Fibroblast of mammary gland (primary cell): ENCODE measurements at regions not wholly inside any gene's neighbourhood (a gene's known extent, or its start where the extent isn't known, plus 50 kb on each side); places are given as distances from the start of the nearest gene placed in this dataset.

Source experiments
- DNase-seq: peaks from one replicate; pipeline ENCODE4 v3.0.0-alpha.2; 2010; ENCODE audit warnings: low read depth
- H3K4me3 ChIP-seq: 2 replicates; pipeline ENCODE4 v1.5.1; 2011; ENCODE audit warnings: low read depth, mild to moderate bottlenecking, low read length, moderate library complexity; ENCODE audit not compliant: control insufficient read depth
- TF ChIP-seq, protein P1 (sequence below): conservative IDR thresholded peaks from 2 replicates; pipeline ENCODE4 v1.5.1; 2011; ENCODE audit warnings: low read depth, low read length, inconsistent platforms; ENCODE audit not compliant: control insufficient read depth, insufficient read depth

DNA sequence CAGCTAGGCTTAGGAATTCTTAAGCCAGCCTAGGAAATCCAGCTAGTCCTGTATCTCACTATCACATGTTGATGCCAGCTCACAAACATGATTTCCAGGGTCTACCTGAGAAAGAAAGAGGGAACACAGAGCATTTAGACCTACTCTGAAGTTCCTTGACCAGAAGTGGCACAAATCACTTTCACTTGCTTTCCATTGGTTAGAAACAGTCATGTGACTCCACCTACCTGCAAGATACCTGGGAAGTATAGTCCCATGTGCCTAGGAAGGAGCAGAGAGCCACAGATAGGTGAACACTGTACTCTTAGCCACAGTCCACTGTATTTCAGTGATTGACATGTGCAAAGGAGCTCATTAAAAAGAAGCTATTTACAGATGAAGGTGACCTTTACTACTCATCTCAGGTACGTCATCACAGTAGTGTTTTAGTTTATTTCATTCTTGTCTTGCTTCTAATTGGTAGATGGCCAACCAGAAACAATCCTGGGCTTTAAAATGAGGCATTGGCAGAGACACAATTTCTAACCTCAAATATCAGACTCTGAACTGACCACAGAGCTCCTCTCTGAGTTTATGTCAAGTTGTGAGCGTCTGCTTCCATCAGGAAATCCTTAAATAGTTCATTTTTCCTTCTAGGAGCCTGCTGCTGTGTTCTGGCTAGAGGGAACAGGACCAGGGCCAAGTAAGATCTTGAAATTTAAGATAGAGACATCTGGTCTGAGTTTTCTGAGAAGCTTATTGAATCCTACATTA, 340.7 kb downstream of the TLE4 start:
- peak; percentile 2 for DNase-seq
- TF ChIP-seq, protein P1, sequence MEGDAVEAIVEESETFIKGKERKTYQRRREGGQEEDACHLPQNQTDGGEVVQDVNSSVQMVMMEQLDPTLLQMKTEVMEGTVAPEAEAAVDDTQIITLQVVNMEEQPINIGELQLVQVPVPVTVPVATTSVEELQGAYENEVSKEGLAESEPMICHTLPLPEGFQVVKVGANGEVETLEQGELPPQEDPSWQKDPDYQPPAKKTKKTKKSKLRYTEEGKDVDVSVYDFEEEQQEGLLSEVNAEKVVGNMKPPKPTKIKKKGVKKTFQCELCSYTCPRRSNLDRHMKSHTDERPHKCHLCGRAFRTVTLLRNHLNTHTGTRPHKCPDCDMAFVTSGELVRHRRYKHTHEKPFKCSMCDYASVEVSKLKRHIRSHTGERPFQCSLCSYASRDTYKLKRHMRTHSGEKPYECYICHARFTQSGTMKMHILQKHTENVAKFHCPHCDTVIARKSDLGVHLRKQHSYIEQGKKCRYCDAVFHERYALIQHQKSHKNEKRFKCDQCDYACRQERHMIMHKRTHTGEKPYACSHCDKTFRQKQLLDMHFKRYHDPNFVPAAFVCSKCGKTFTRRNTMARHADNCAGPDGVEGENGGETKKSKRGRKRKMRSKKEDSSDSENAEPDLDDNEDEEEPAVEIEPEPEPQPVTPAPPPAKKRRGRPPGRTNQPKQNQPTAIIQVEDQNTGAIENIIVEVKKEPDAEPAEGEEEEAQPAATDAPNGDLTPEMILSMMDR, result no peak
- H3K4me3 ChIP-seq, result no peak overlapping the region

GRCh38 chr9:79911724-79912123, 340.0 kb downstream of the TLE4 start:
- TF ChIP-seq, protein P1, result no peak
- no peak for DNase-seq
- no peak overlapping the region for H3K4me3 ChIP-seq

GRCh38 chr9:79902825-79903600, 331.2 kb downstream of the TLE4 start:
- TF ChIP-seq, protein P1, result no peak
- no peak overlapping the region for H3K4me3 ChIP-seq
- DNase-seq, result no peak

DNA sequence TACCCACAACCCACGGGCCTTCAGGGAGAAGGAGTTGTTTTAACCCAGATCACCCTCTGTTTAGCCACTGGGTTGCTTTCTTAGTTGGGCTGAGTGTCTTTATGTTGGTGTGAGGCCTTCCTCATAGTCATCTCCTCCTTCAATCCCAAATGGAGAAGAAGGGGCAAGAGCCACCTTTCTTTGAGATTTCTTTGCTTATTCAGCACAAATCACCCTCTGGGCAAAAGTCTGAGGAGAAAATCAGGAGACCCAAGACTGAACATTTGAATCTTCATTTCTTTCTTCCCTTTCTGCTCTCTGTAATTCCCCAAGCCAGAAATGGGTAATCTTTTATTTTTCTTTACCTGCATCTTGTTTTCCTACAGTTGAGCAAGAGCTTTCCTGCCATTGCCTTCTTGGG, 329.0 kb downstream of the TLE4 start:
- no peak overlapping the region for H3K4me3 ChIP-seq
- no peak for DNase-seq
- TF ChIP-seq, protein P1, result no peak

GRCh38 chr9:79896390-79896980, 324.7 kb downstream of the TLE4 start:
- no peak for DNase-seq
- TF ChIP-seq, protein P1, result no peak
- H3K4me3 ChIP-seq, result no peak overlapping the region

DNA sequence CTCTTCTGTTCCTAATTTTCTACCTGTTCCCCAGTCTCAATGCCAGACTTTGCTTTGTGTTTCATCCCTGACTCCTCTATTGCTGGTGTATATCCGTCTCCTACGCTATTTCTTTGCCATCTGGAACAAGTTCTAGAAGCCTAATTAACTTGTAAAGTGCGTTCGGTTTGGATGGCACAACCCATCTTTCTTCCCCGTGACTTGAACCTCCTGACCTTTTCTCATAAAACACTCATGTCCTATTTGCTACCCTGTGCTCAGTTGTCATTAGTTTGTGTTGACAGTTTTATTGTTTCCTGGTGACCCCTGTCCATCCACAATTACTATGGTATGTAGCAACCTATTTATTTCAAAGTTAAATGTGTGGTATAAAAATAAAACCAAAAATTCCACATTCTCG, 323.5 kb downstream of the TLE4 start:
- DNase-seq, result no peak
- H3K4me3 ChIP-seq, result no peak overlapping the region
- TF ChIP-seq, protein P1, result no peak
